Caco-2 (cell line): ENCODE measurements at regions not wholly inside any gene's neighbourhood (a gene's known extent, or its start where the extent isn't known, plus 50 kb on each side); places are given as distances from the start of the nearest gene placed in this dataset.

Experiments used
- BruUV-seq: library from RNA; stranded (reverse); fragments of 400-500 nt; replicated peaks from 2 replicates; lab custom pipeline; 2021; lab: Mats Ljungman, UMichigan
- CTCF ChIA-PET: fragments of 300-600 bp; sonication (Branson Sonifier 250); formaldehyde crosslinking; loops from one replicate; lab custom pipeline; 2022; ENCODE audit warnings: antibody characterized with exemption; lab: Charles Lee
- POLR2A ChIA-PET: fragments of 300-600 bp; sonication (Branson Sonifier 250); formaldehyde crosslinking; loops from one replicate; lab custom pipeline; 2022; ENCODE audit warnings: antibody characterized with exemption; lab: Charles Lee
- DNase-seq, 2 experiments: peaks; one replicate each; pipeline versions ENCODE4 v3.0.0 to v3.0.0-alpha.2; 2020 to 2022
- H3K27me3 ChIP-seq: replicated peaks from 2 replicates; pipeline ENCODE4 v1.6.0; 2011; ENCODE audit warnings: low read length; ENCODE audit not compliant: control insufficient read depth, insufficient read depth
- H3K36me3 ChIP-seq: 2 replicates; pipeline ENCODE4 v1.5.1; 2011; ENCODE audit warnings: low read length; ENCODE audit not compliant: control insufficient read depth, insufficient read depth
- H3K4me1 ChIP-seq: fragments of 250-450 bp; sonication (Bioruptor Pico); 2 replicates; pipeline ENCODE4 v1.5.1; 2020; ENCODE audit warnings: mild to moderate bottlenecking
- H3K4me3 ChIP-seq: 2 replicates; pipeline ENCODE4 v1.5.1; 2011; ENCODE audit warnings: low read depth, mild to moderate bottlenecking, control low read depth, low read length
- H3K9me3 ChIP-seq: fragments of 250-450 bp; sonication (Bioruptor Pico); 2 replicates; pipeline ENCODE4 v1.5.1; 2020; ENCODE audit warnings: mild to moderate bottlenecking, moderate library complexity
- H3K27ac Mint-ChIP-seq: one replicate; pipeline ENCODE4 v1.8.0; 2022; ENCODE audit warnings: mixed read lengths; ENCODE audit not compliant: unreplicated experiment
- H3K27me3 Mint-ChIP-seq: one replicate; pipeline ENCODE4 v1.8.0; 2022; ENCODE audit warnings: mixed read lengths; ENCODE audit not compliant: insufficient read depth, unreplicated experiment
- H3K36me3 Mint-ChIP-seq: one replicate; pipeline ENCODE4 v1.8.0; 2022; ENCODE audit warnings: mild to moderate bottlenecking, mixed read lengths; ENCODE audit not compliant: insufficient read depth, unreplicated experiment
- H3K4me1 Mint-ChIP-seq: one replicate; pipeline ENCODE4 v1.8.0; 2022; ENCODE audit warnings: low read depth, mixed read lengths; ENCODE audit not compliant: unreplicated experiment
- H3K4me3 Mint-ChIP-seq: one replicate; pipeline ENCODE4 v1.8.0; 2022; ENCODE audit warnings: mild to moderate bottlenecking, moderate library complexity, mixed read lengths; ENCODE audit not compliant: unreplicated experiment
- H3K9me3 Mint-ChIP-seq: one replicate; pipeline ENCODE4 v1.8.0; 2022; ENCODE audit warnings: mixed read lengths; ENCODE audit not compliant: unreplicated experiment
- CTCF ChIP-seq, 2 experiments: fragments of 200-600 bp in 1 of 2; IDR thresholded peaks; 1 replicate in 1 of 2; 2 replicates in 1 of 2; pipeline versions ENCODE4 v1.5.1 to v1.8.0; 2011 to 2022; ENCODE audit warnings: antibody characterized with exemption in 1 of 2, control low read depth in 1 of 2, inconsistent platforms in 1 of 2, low read depth in 1 of 2, low read length in 1 of 2, mild to moderate bottlenecking in 1 of 2, moderate library complexity in 1 of 2; ENCODE audit not compliant: insufficient read depth in 1 of 2, severe bottlenecking in 1 of 2, unreplicated experiment in 1 of 2
- intact Hi-C: fragments of 100-400 bp; cut with micrococcal nuclease; formaldehyde crosslinking; loops from one replicate; pipeline ENCODE4 v1.10.0; 2022; ENCODE audit not compliant: unreplicated experiment

GRCh38 chr6:98777762-98778161, 56.6 kb upstream of the POU3F2 start:
- ChIA-PET POLR2A (no interaction called here), CTCF (no interaction called here)
- Histone ChIP-seq H3K4me1 (no peaks in the 10 kb centered on the region), H3K4me3 (no peak overlapping the region), H3K27me3 (no peaks in the 10 kb centered on the region), H3K9me3 (no peaks in the 10 kb centered on the region), H3K36me3 (no peaks in the 10 kb centered on the region)
- Mint-ChIP-seq H3K36me3 (peaks cover 4% of the 10 kb centered on the region), H3K4me1 (peaks cover 8% of the 10 kb centered on the region), H3K9me3 (no peaks in the 10 kb centered on the region), H3K27ac (no peak overlapping the region), H3K27me3 (peaks cover 34% of the 10 kb centered on the region), H3K4me3 (no peak overlapping the region)
- intact Hi-C loops: no loop called here
- DNase-seq: no peak
- BruUV-seq: no TSS peak
- TF ChIP-seq CTCF (IDR thresholded peaks at IDR 0.05; ENCODE audit: insufficient read depth in 1 of 2, low read depth in 1 of 2, low read length in 1 of 2, severe bottlenecking in 1 of 2, unreplicated experiment in 1 of 2): no peak

GRCh38 chr6:98779618-98780017, 54.8 kb upstream of the POU3F2 start:
- Histone ChIP-seq H3K36me3 (no peaks in the 10 kb centered on the region), H3K4me1 (no peaks in the 10 kb centered on the region), H3K9me3 (no peaks in the 10 kb centered on the region), H3K4me3 (no peak overlapping the region), H3K27me3 (no peaks in the 10 kb centered on the region)
- no TSS peak for BruUV-seq
- Mint-ChIP-seq H3K4me1 (peaks cover 8% of the 10 kb centered on the region), H3K36me3 (no peaks in the 10 kb centered on the region), H3K27me3 (peaks cover 31% of the 10 kb centered on the region), H3K9me3 (no peaks in the 10 kb centered on the region), H3K4me3 (no peak overlapping the region), H3K27ac (no peak overlapping the region)
- ChIA-PET CTCF (no interaction called here), POLR2A (no interaction called here)
- no peak for TF ChIP-seq CTCF (IDR thresholded peaks at IDR 0.05; ENCODE audit: insufficient read depth in 1 of 2, low read depth in 1 of 2, low read length in 1 of 2, severe bottlenecking in 1 of 2, unreplicated experiment in 1 of 2)
- no peak for DNase-seq
- intact Hi-C loops: no loop called here

GRCh38 chr6:98782772-98783171, 51.6 kb upstream of the POU3F2 start:
- Histone ChIP-seq H3K4me3 (no peak overlapping the region), H3K27me3 (no peaks in the 10 kb centered on the region), H3K36me3 (no peaks in the 10 kb centered on the region), H3K4me1 (no peaks in the 10 kb centered on the region), H3K9me3 (no peaks in the 10 kb centered on the region)
- ChIA-PET POLR2A (no interaction called here), CTCF (no interaction called here)
- no peak overlapping the region for H3K27ac Mint-ChIP-seq
- DNase-seq: no peak
- TF ChIP-seq CTCF (IDR thresholded peaks at IDR 0.05; ENCODE audit: insufficient read depth in 1 of 2, low read depth in 1 of 2, low read length in 1 of 2, severe bottlenecking in 1 of 2, unreplicated experiment in 1 of 2): no peak
- no peaks in the 10 kb centered on the region for H3K9me3 Mint-ChIP-seq
- H3K4me3 Mint-ChIP-seq: no peak overlapping the region
- peaks cover 34% of the 10 kb centered on the region for H3K27me3 Mint-ChIP-seq
- intact Hi-C loops: no loop called here
- no TSS peak for BruUV-seq
- H3K36me3 Mint-ChIP-seq: no peaks in the 10 kb centered on the region
- H3K4me1 Mint-ChIP-seq: peaks cover 8% of the 10 kb centered on the region
